IMR-90 (cell line): ENCODE measurements at regions not wholly inside any gene's neighbourhood (a gene's known extent, or its start where the extent isn't known, plus 50 kb on each side); places are given as distances from the start of the nearest gene placed in this dataset.

Source experiments
- ATAC-seq: fragments of 200-7000 bp; cut with Tn5 transposase; 2 replicates; pipeline ENCODE4 v1.9.1; 2020; ENCODE audit warnings: low read depth, mild to moderate bottlenecking, moderate library complexity
- BruUV-seq: library from RNA; stranded (reverse); fragments of 400-500 nt; replicated peaks from 2 replicates; lab custom pipeline; 2021; lab: Mats Ljungman, UMichigan
- CTCF ChIA-PET: fragments of 300-600 bp; formaldehyde crosslinking; extraction: SDS; loops from one replicate; lab custom pipeline; 2021; ENCODE audit warnings: antibody characterized with exemption; lab: Yijun Ruan, JAX
- POLR2A ChIA-PET: fragments of 300-600 bp; sonication (Branson Sonifier 250); formaldehyde crosslinking; loops from one replicate; lab custom pipeline; 2022; ENCODE audit warnings: antibody characterized with exemption; ENCODE audit not compliant: unreplicated experiment; lab: Charles Lee
- DNase-seq: peaks from one replicate; pipeline ENCODE4 v3.0.0; 2013
- H2AFZ ChIP-seq: replicated peaks from 2 replicates; pipeline ENCODE3; 2013; ENCODE audit warnings: low read length, mild to moderate bottlenecking; ENCODE audit not compliant: poor library complexity
- H2AK5ac ChIP-seq: 2 replicates; pipeline ENCODE4 v1.6.1; 2013; ENCODE audit warnings: low read depth, low read length, inconsistent platforms
- H2AK9ac ChIP-seq: replicated peaks from 2 replicates; pipeline ENCODE3; 2013; ENCODE audit warnings: mild to moderate bottlenecking, low read depth, low read length, moderate library complexity; ENCODE audit not compliant: poor library complexity
- H2BK120ac ChIP-seq: 2 replicates; pipeline ENCODE4 v1.6.1; 2013; ENCODE audit warnings: low read depth, low read length, inconsistent platforms
- H2BK15ac ChIP-seq: 3 replicates; pipeline ENCODE4 v1.6.1; 2013; ENCODE audit warnings: low read depth, low read length, inconsistent platforms
- H2BK20ac ChIP-seq: 2 replicates; pipeline ENCODE4 v1.6.1; 2013; ENCODE audit warnings: low read depth, mild to moderate bottlenecking, inconsistent platforms, low read length, moderate library complexity
- H2BK5ac ChIP-seq: 2 replicates; pipeline ENCODE4 v1.6.1; 2013; ENCODE audit warnings: mild to moderate bottlenecking, low read depth, low read length, inconsistent platforms; ENCODE audit not compliant: poor library complexity, severe bottlenecking
- H3K14ac ChIP-seq: replicated peaks from 2 replicates; pipeline ENCODE4 v1.6.1; 2013; ENCODE audit warnings: low read depth, low read length, inconsistent platforms
- H3K18ac ChIP-seq: 2 replicates; pipeline ENCODE4 v1.6.1; 2013; ENCODE audit warnings: low read depth, low read length, control low read depth
- H3K23ac ChIP-seq: 2 replicates; pipeline ENCODE4 v1.6.1; 2013; ENCODE audit warnings: low read depth, low read length, inconsistent platforms
- H3K27ac ChIP-seq: 2 replicates; pipeline ENCODE4 v1.5.1; 2013; ENCODE audit warnings: mild to moderate bottlenecking, control low read depth, low read length; ENCODE audit not compliant: insufficient read depth
- H3K27me3 ChIP-seq: 2 replicates; pipeline ENCODE4 v1.6.1; 2013; ENCODE audit warnings: low read length; ENCODE audit not compliant: control insufficient read depth, insufficient read depth
- H3K36me3 ChIP-seq: 2 replicates; pipeline ENCODE4 v1.6.1; 2013; ENCODE audit warnings: low read length, mixed read lengths; ENCODE audit not compliant: control insufficient read depth, insufficient read depth
- H3K4ac ChIP-seq: 2 replicates; pipeline ENCODE4 v1.6.1; 2013; ENCODE audit warnings: low read depth, low read length, inconsistent platforms
- H3K4me1 ChIP-seq: 2 replicates; pipeline ENCODE4 v1.6.1; 2013; ENCODE audit warnings: low read length, mixed read lengths; ENCODE audit not compliant: control insufficient read depth, insufficient read depth
- H3K4me2 ChIP-seq: 2 replicates; pipeline ENCODE4 v1.6.1; 2013; ENCODE audit warnings: low read depth, mild to moderate bottlenecking, control low read depth, low read length, moderate library complexity
- H3K4me3 ChIP-seq: 2 replicates; pipeline ENCODE4 v1.5.1; 2013; ENCODE audit warnings: low read depth, mild to moderate bottlenecking, control low read depth, low read length, moderate library complexity; ENCODE audit not compliant: insufficient read depth
- H3K56ac ChIP-seq: 2 replicates; pipeline ENCODE4 v1.6.1; 2013; ENCODE audit warnings: low read length, inconsistent platforms; ENCODE audit not compliant: insufficient read depth; ENCODE audit errors: extremely low read depth
- H3K79me1 ChIP-seq, 2 experiments: 2 replicates each; pipeline ENCODE4 v1.6.1; 2013; ENCODE audit warnings: low read length in 2 of 2, inconsistent platforms in 1 of 2, low read depth in 1 of 2
- H3K9ac ChIP-seq: 2 replicates; pipeline ENCODE4 v1.6.1; 2013; ENCODE audit warnings: low read depth, low read length, control low read depth
- H3K9me1 ChIP-seq: 2 replicates; pipeline ENCODE4 v1.6.1; 2013; ENCODE audit warnings: low read length, inconsistent platforms; ENCODE audit not compliant: insufficient read depth
- H3K9me3 ChIP-seq: 2 replicates; pipeline ENCODE4 v1.6.1; 2013; ENCODE audit warnings: low read length; ENCODE audit not compliant: control insufficient read depth, insufficient read depth
- H4K20me1 ChIP-seq: 2 replicates; pipeline ENCODE4 v1.6.1; 2013; ENCODE audit warnings: low read length, inconsistent platforms; ENCODE audit not compliant: insufficient read depth
- H4K5ac ChIP-seq: 2 replicates; pipeline ENCODE4 v1.6.1; 2013; ENCODE audit warnings: mild to moderate bottlenecking, low read depth, low read length, control low read depth
- H4K8ac ChIP-seq, 2 experiments: 2 replicates each; pipeline ENCODE4 v1.6.1; 2013; ENCODE audit warnings: low read depth in 2 of 2, low read length in 2 of 2, control low read depth in 1 of 2, inconsistent platforms in 1 of 2
- H4K91ac ChIP-seq: 2 replicates; pipeline ENCODE4 v1.6.1; 2013; ENCODE audit warnings: low read depth, low read length, inconsistent platforms; ENCODE audit not compliant: insufficient read depth
- CHD1 ChIP-seq: IDR thresholded peaks from 2 replicates; pipeline ENCODE4 v1.6.1; 2012; ENCODE audit warnings: low read depth, low read length, improper control_type of control experiment
- MAFK ChIP-seq: IDR thresholded peaks from 2 replicates; pipeline ENCODE4 v1.6.1; 2012; ENCODE audit warnings: low read depth, low read length, improper control_type of control experiment
- USF2 ChIP-seq: fragments of 150-350 bp; IDR thresholded peaks from 2 replicates; pipeline ENCODE4 v1.6.1; 2017; ENCODE audit warnings: mild to moderate bottlenecking, antibody characterized with exemption, low read length, low read depth
- WGBS, 2 experiments: methylation state at CpG; one replicate each; pipeline versions ENCODE4 v1.1.5 to v1.1.7; 2013; ENCODE audit warnings: missing lambda C conversion rate in 2 of 2; ENCODE audit not compliant: insufficient read length in 1 of 2; ENCODE audit errors: extremely low coverage in 2 of 2; 5-methylcytosine and 5-hydroxymethylcytosine counted together
- dilution Hi-C: fragments of 300-500 bp; cut with HindIII; formaldehyde crosslinking; loops from one replicate; pipeline ENCODE4 v1.14.3; 2018; ENCODE audit warnings: low sequenced_read_pairs; ENCODE audit not compliant: unreplicated experiment
- in situ Hi-C: fragments of 300-500 bp; cut with MboI; formaldehyde crosslinking; loops from 3 replicates; pipeline ENCODE4 v1.14.3; 2019; ENCODE audit warnings: low sequenced_read_pairs, inconsistent platforms, mixed read lengths
- intact Hi-C: fragments of 100-400 bp; cut with micrococcal nuclease; formaldehyde crosslinking; loops from 2 replicates; pipeline ENCODE4 v1.10.0; 2022
- TF ChIP-seq, protein P1 (sequence below): conservative IDR thresholded peaks from 2 replicates; pipeline ENCODE4 v1.5.1; 2012; ENCODE audit warnings: mild to moderate bottlenecking, low read depth, low read length, improper control_type of control experiment
- TF ChIP-seq, protein P2 (sequence below): fragments of 150-350 bp; IDR thresholded peaks from 2 replicates; pipeline ENCODE4 v1.6.1; 2016; ENCODE audit warnings: low read depth, mild to moderate bottlenecking, low read length, moderate library complexity, borderline replicate concordance

- no peak for ATAC-seq
- in situ Hi-C loops, result no loop called here
- no TSS peak for BruUV-seq
Measured at GRCh38 chr9:13646500-13647021, 367.1 kb upstream of the MPDZ start.

More at GRCh38 chr9:13646500-13647021, 367.1 kb upstream of the MPDZ start:
- no peak overlapping the region for H4K91ac ChIP-seq
- no peaks in the 10 kb centered on the region for H3K36me3 ChIP-seq
- H3K18ac ChIP-seq, result no peak overlapping the region
- no peak overlapping the region for H3K9ac ChIP-seq
- H3K4me2 ChIP-seq, result no peak overlapping the region
- no peaks in the 10 kb centered on the region for H3K9me1 ChIP-seq
- no peak overlapping the region for H2AK5ac ChIP-seq
- POLR2A ChIA-PET, result no interaction called here
- H3K4me1 ChIP-seq, result no peaks in the 10 kb centered on the region
- no peaks in the 10 kb centered on the region for H3K27me3 ChIP-seq
- H3K14ac ChIP-seq, result no peak overlapping the region
- H4K8ac ChIP-seq, result no peak overlapping the region
- H3K4me3 ChIP-seq, result no peak overlapping the region
- dilution Hi-C loops (no loop called here), intact Hi-C loops (loop anchor here (10.0 kb wide), 1 partner anchor 582 kb away; no protein-coding TSS in a partner anchor)
- H2BK5ac ChIP-seq, result no peak overlapping the region
- no CpG with 5 or more reads among the region's 1 CpG for WGBS, 2 experiments
- H3K79me1 ChIP-seq, result no peaks in the 10 kb centered on the region
- H2BK20ac ChIP-seq, result no peak overlapping the region
- no peak for DNase-seq
- CTCF ChIA-PET, result no interaction called here
- peaks cover 5% of the 10 kb centered on the region; the same call in 1 of the 2 replicates for H3K9me3 ChIP-seq
- H2BK120ac ChIP-seq, result no peak overlapping the region
- H3K56ac ChIP-seq, result no peak overlapping the region
- TF ChIP-seq MAFK (no peak), CHD1 (no peak), USF2 (no peak)
- TF ChIP-seq, protein P1, sequence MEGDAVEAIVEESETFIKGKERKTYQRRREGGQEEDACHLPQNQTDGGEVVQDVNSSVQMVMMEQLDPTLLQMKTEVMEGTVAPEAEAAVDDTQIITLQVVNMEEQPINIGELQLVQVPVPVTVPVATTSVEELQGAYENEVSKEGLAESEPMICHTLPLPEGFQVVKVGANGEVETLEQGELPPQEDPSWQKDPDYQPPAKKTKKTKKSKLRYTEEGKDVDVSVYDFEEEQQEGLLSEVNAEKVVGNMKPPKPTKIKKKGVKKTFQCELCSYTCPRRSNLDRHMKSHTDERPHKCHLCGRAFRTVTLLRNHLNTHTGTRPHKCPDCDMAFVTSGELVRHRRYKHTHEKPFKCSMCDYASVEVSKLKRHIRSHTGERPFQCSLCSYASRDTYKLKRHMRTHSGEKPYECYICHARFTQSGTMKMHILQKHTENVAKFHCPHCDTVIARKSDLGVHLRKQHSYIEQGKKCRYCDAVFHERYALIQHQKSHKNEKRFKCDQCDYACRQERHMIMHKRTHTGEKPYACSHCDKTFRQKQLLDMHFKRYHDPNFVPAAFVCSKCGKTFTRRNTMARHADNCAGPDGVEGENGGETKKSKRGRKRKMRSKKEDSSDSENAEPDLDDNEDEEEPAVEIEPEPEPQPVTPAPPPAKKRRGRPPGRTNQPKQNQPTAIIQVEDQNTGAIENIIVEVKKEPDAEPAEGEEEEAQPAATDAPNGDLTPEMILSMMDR, result no peak
- TF ChIP-seq, protein P2, sequence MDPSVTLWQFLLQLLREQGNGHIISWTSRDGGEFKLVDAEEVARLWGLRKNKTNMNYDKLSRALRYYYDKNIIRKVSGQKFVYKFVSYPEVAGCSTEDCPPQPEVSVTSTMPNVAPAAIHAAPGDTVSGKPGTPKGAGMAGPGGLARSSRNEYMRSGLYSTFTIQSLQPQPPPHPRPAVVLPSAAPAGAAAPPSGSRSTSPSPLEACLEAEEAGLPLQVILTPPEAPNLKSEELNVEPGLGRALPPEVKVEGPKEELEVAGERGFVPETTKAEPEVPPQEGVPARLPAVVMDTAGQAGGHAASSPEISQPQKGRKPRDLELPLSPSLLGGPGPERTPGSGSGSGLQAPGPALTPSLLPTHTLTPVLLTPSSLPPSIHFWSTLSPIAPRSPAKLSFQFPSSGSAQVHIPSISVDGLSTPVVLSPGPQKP, result no peak
- H3K27ac ChIP-seq, result no peak overlapping the region
- no peak overlapping the region for H2AK9ac ChIP-seq
- no peak overlapping the region for H3K4ac ChIP-seq
- no peak overlapping the region for H2BK15ac ChIP-seq
- no peak overlapping the region for H4K5ac ChIP-seq
- H3K23ac ChIP-seq, result no peak overlapping the region
- H2AFZ ChIP-seq, result no peak overlapping the region
- no peaks in the 10 kb centered on the region for H4K20me1 ChIP-seq
